K562 (cell line): ENCODE measurements at regions not wholly inside any gene's neighbourhood (a gene's known extent, or its start where the extent isn't known, plus 50 kb on each side); places are given as distances from the start of the nearest gene placed in this dataset.

Experiments used
- ATAC-seq: fragments of 200-7000 bp; cut with Tn5 transposase; 3 replicates; pipeline ENCODE4 v1.9.1; 2020; ENCODE audit warnings: moderate library complexity
- BruUV-seq: library from RNA; stranded (reverse); fragments of 400-500 nt; replicated peaks from 2 replicates; lab custom pipeline; 2021; lab: Mats Ljungman, UMichigan
- CTCF ChIA-PET: fragments of 300-600 bp; formaldehyde crosslinking; extraction: SDS; loops from one replicate; lab custom pipeline; 2021; ENCODE audit warnings: low intra/inter-chr PET ratio; lab: Yijun Ruan, JAX
- POLR2A ChIA-PET: fragments of 300-600, 350-650 bp; sonication (Branson Sonifier 250); formaldehyde crosslinking; extraction: SDS; loops from one replicate; lab custom pipeline; 2021; ENCODE audit warnings: antibody characterized with exemption, inconsistent platforms; lab: Yijun Ruan, JAX
- DNase-seq, 4 experiments: peaks; one replicate each; pipeline versions ENCODE4 v3.0.0 to v3.0.0-alpha.2; 2011 to 2018; ENCODE audit warnings: low spot score in 3 of 4, mixed read lengths in 3 of 4; ENCODE audit errors: extremely low read depth in 1 of 4
- FAIRE-seq: peaks from 2 replicates; lab custom pipeline; 2011; peaks lifted over from hg19 to GRCh38; lab: Jason Lieb, UNC
- H2AFZ ChIP-seq: 2 replicates; pipeline ENCODE4 v1.6.0; 2011; ENCODE audit warnings: low read depth, low read length, control low read depth, inconsistent platforms
- H3K27ac ChIP-seq: fragments of 200-600 bp; 3 replicates; pipeline ENCODE4 v1.8.0; 2011; ENCODE audit warnings: low read depth, mild to moderate bottlenecking, control low read depth, inconsistent platforms, low read length, moderate library complexity, mixed read lengths; ENCODE audit errors: extremely low read depth
- H3K27me3 ChIP-seq, 2 experiments: fragments of 300-600 bp in 1 of 2; 2 replicates in 1 of 2; 3 replicates in 1 of 2; pipeline versions ENCODE4 v1.6.0 to v1.8.0; 2011; ENCODE audit warnings: inconsistent platforms in 2 of 2, low read length in 2 of 2, mild to moderate bottlenecking in 1 of 2, mixed read lengths in 1 of 2, moderate library complexity in 1 of 2; ENCODE audit not compliant: control insufficient read depth in 2 of 2, insufficient read depth in 2 of 2
- H3K36me3 ChIP-seq: fragments of 300-600 bp; 3 replicates; pipeline ENCODE4 v1.8.0; 2011; ENCODE audit warnings: mild to moderate bottlenecking, low read length, inconsistent platforms; ENCODE audit not compliant: control insufficient read depth, insufficient read depth
- H3K4me1 ChIP-seq, 2 experiments: fragments of 200-600 bp in 1 of 2; replicated peaks in 1 of 2; 2 replicates in 1 of 2; 3 replicates in 1 of 2; pipeline versions ENCODE4 v1.5.1 to v1.8.0; 2011; ENCODE audit warnings: inconsistent platforms in 2 of 2, low read length in 2 of 2, mild to moderate bottlenecking in 1 of 2, mixed read lengths in 1 of 2, moderate library complexity in 1 of 2; ENCODE audit not compliant: control insufficient read depth in 2 of 2, insufficient read depth in 2 of 2
- H3K4me2 ChIP-seq: 2 replicates; pipeline ENCODE4 v1.6.1; 2011; ENCODE audit warnings: low read length, control low read depth, inconsistent platforms, mixed read lengths; ENCODE audit not compliant: insufficient read depth
- H3K4me3 ChIP-seq: fragments of 200-600 bp; sonication (generic), shearing (Covaris generic); 2 replicates; pipeline ENCODE4 v1.5.1; 2016; ENCODE audit warnings: control low read depth, inconsistent platforms
- H3K79me2 ChIP-seq: fragments of 200-600 bp; 3 replicates; pipeline ENCODE4 v1.8.0; 2011; ENCODE audit warnings: low read length, inconsistent platforms; ENCODE audit not compliant: control insufficient read depth, insufficient read depth
- H3K9ac ChIP-seq, 2 experiments: 2 replicates each; pipeline versions ENCODE4 v1.6.0 to v1.6.1; 2011; ENCODE audit warnings: low read depth in 2 of 2, low read length in 2 of 2, control low read depth in 1 of 2, inconsistent platforms in 1 of 2, mild to moderate bottlenecking in 1 of 2, mixed read lengths in 1 of 2; ENCODE audit not compliant: insufficient read depth in 1 of 2
- H3K9me1 ChIP-seq: one replicate; pipeline ENCODE4 v1.6.0; 2011; ENCODE audit warnings: inconsistent platforms, mild to moderate bottlenecking, low read length, moderate library complexity; ENCODE audit not compliant: control insufficient read depth, insufficient read depth
- H3K9me3 ChIP-seq: replicated peaks from 2 replicates; pipeline ENCODE4 v1.5.1; 2011; ENCODE audit warnings: low read depth, low read length, inconsistent platforms; ENCODE audit not compliant: control insufficient read depth, insufficient read depth
- H4K20me1 ChIP-seq: replicated peaks from 2 replicates; pipeline ENCODE4 v1.6.1; 2011; ENCODE audit warnings: low read length, inconsistent platforms, mixed read lengths; ENCODE audit not compliant: control insufficient read depth, insufficient read depth
- BMI1 ChIP-seq: fragments of 150-350 bp; IDR thresholded peaks from 2 replicates; pipeline ENCODE4 v1.6.1; 2014; ENCODE audit warnings: low read length
- CEBPG ChIP-seq, 3 experiments: fragments of 200-800 bp in 1 of 3; sonication (Bioruptor generic) in 1 of 3; sonication (generic) in 1 of 3; formaldehyde crosslinking in 1 of 3; IDR thresholded peaks in 2 of 3; conservative IDR thresholded peaks in 1 of 3; 2 replicates each; pipeline versions ENCODE4 v1.6.1 to v1.8.0; 2016 to 2022; ENCODE audit warnings: missing compliant biosample characterization in 2 of 3, missing genetic modification characterization in 2 of 3, mild to moderate bottlenecking in 1 of 3, missing genetic modification reagents in 1 of 3
- CHD4 ChIP-seq: fragments of 200-600 bp; sonication (generic); IDR thresholded peaks from 3 replicates; pipeline ENCODE4 v1.6.1; 2012; ENCODE audit warnings: low read depth, mild to moderate bottlenecking, mixed read lengths, low read length, inconsistent platforms; ENCODE audit not compliant: insufficient read depth, insufficient replicate concordance, poor library complexity, severe bottlenecking
- FOXK1 ChIP-seq: sonication (generic); formaldehyde crosslinking; IDR thresholded peaks from 2 replicates; pipeline ENCODE4 v1.8.0; 2022; ENCODE audit warnings: missing genetic modification reagents, mild to moderate bottlenecking, borderline replicate concordance
- FOXP4 ChIP-seq: sonication (generic); formaldehyde crosslinking; IDR thresholded peaks from 2 replicates; pipeline ENCODE4 v1.8.0; 2022; ENCODE audit warnings: mild to moderate bottlenecking, missing genetic modification reagents, borderline replicate concordance
- GABPA ChIP-seq: fragments of 200-800 bp; sonication (Bioruptor generic); conservative IDR thresholded peaks from 2 replicates; pipeline ENCODE4 v1.6.1; 2016; ENCODE audit warnings: low read depth, missing genetic modification characterization, missing compliant biosample characterization
- KLF16 ChIP-seq: IDR thresholded peaks from 2 replicates; pipeline ENCODE4 v1.6.1; 2016; ENCODE audit warnings: antibody characterized with exemption
- MXD1 ChIP-seq: fragments of 250-450 bp; sonication (Bioruptor Pico); IDR thresholded peaks from 2 replicates; pipeline ENCODE4 v1.8.0; 2021; ENCODE audit warnings: borderline replicate concordance, mild to moderate bottlenecking, moderate library complexity; ENCODE audit not compliant: poor library complexity, severe bottlenecking
- RFX1 ChIP-seq: fragments of 450-650 bp; IDR thresholded peaks from 2 replicates; pipeline ENCODE4 v1.6.1; 2016; ENCODE audit warnings: mild to moderate bottlenecking, moderate library complexity
- SMARCA4 ChIP-seq: fragments of 450-650 bp; IDR thresholded peaks from 2 replicates; pipeline ENCODE4 v1.6.1; 2016
- SMARCB1 ChIP-seq: IDR thresholded peaks from 2 replicates; pipeline ENCODE4 v1.6.1; 2011; ENCODE audit warnings: improper control_type of control experiment, low read depth; ENCODE audit not compliant: insufficient read length
- SRSF1 ChIP-seq: fragments of 200-400 bp; formaldehyde crosslinking; IDR thresholded peaks from 2 replicates; pipeline ENCODE4 v1.6.1; 2017; ENCODE audit warnings: mild to moderate bottlenecking, low read depth, low read length, moderate library complexity
- TEAD2 ChIP-seq: fragments of 450-650 bp; IDR thresholded peaks from 2 replicates; pipeline ENCODE4 v1.6.1; 2016; ENCODE audit warnings: missing genetic modification characterization, control low read depth, missing compliant biosample characterization
- THRA ChIP-seq: fragments of 450-650 bp; IDR thresholded peaks from 2 replicates; pipeline ENCODE4 v1.6.1; 2017; ENCODE audit warnings: mild to moderate bottlenecking, moderate library complexity
- XRCC3 ChIP-seq: fragments of 450-650 bp; IDR thresholded peaks from 2 replicates; pipeline ENCODE4 v1.6.1; 2017; ENCODE audit warnings: mild to moderate bottlenecking, moderate library complexity
- ZC3H11A ChIP-seq: IDR thresholded peaks from 2 replicates; pipeline ENCODE4 v1.6.1; 2012; ENCODE audit warnings: low read depth, low read length, improper control_type of control experiment
- ZC3H8 ChIP-seq: fragments of 450-650 bp; IDR thresholded peaks from 2 replicates; pipeline ENCODE4 v1.6.1; 2017
- ZNF347 ChIP-seq: fragments of 450-650 bp; formaldehyde crosslinking; IDR thresholded peaks from 2 replicates; pipeline ENCODE4 v1.4.0; 2020; ENCODE audit warnings: low read depth, mild to moderate bottlenecking, moderate library complexity
- ZNF384 ChIP-seq: IDR thresholded peaks from 2 replicates; pipeline ENCODE4 v1.6.1; 2012; ENCODE audit warnings: low read depth, low read length, improper control_type of control experiment
- in situ Hi-C: fragments of 300-500 bp; cut with MboI; formaldehyde crosslinking; loops from 4 replicates; pipeline ENCODE4 v1.15.0; 2018; ENCODE audit warnings: inconsistent platforms, mixed read lengths
- intact Hi-C: fragments of 100-400 bp; cut with micrococcal nuclease; formaldehyde crosslinking; loops from 2 replicates; pipeline ENCODE4 v1.14.2; 2022

- Histone ChIP-seq H3K27me3 (peaks cover 3 to 19% of the 10 kb centered on the region in 2 experiments; a peak in 4 of 5 replicates), H3K27ac (no peak overlapping the region), H3K9me1 (no peaks in the 10 kb centered on the region), H3K9me3 (no peaks in the 10 kb centered on the region), H3K36me3 (no peaks in the 10 kb centered on the region), H2AFZ (no peak overlapping the region), H3K4me3 (no peak overlapping the region), H3K79me2 (no peaks in the 10 kb centered on the region), H3K4me2 (no peak overlapping the region), H3K4me1 (no peaks in the 10 kb centered on the region), H3K9ac (no peak overlapping the region), H4K20me1 (no peaks in the 10 kb centered on the region)
- no peak for TF ChIP-seq CHD4
- no peak for TF ChIP-seq SMARCB1
- no peak for TF ChIP-seq BMI1
- TF ChIP-seq CEBPG (CRISPR knock-in tag; IDR thresholded peaks at IDR 0.05) = no peak
- TF ChIP-seq CEBPG (tag; conservative IDR thresholded peaks at IDR 0.05 in 1 of 2, IDR thresholded peaks at IDR 0.05 in 1 of 2) = no peak
- no peak for TF ChIP-seq GABPA (tag)
- no peak for TF ChIP-seq KLF16
- no peak for TF ChIP-seq ZC3H11A
- TF ChIP-seq TEAD2 (tag) = no peak
- no peak for TF ChIP-seq ZC3H8
- no peak for TF ChIP-seq FOXK1 (CRISPR knock-in tag)
- TF ChIP-seq SRSF1 = no peak
- TF ChIP-seq ZNF347 (CRISPR knock-in tag) = no peak
- no peak for TF ChIP-seq ZNF384
- no peak for TF ChIP-seq SMARCA4
- TF ChIP-seq FOXP4 (CRISPR knock-in tag) = no peak
- TF ChIP-seq XRCC3 = no peak
- TF ChIP-seq RFX1 = no peak
- no peak for TF ChIP-seq THRA
- TF ChIP-seq MXD1 = no peak
- ChIA-PET CTCF (no interaction called here), POLR2A (interaction anchor here (0.5 kb wide), 1 partner anchor 98 kb away, joined by 3 read pairs; no protein-coding TSS in a partner anchor)
- ATAC-seq (no peak), FAIRE-seq (no peak), DNase-seq (no peak)
- no TSS peak for BruUV-seq
- intact Hi-C loops (no loop called here), in situ Hi-C loops (no loop called here)
Observed at GRCh38 chr5:36536616-36537005, 69.8 kb upstream of the SLC1A3 start.
